ENCODE measurements at regions not wholly inside any gene's neighbourhood (a gene's known extent, or its start where the extent isn't known, plus 50 kb on each side); places are given as distances from the start of the nearest gene placed in this dataset.

DNA sequence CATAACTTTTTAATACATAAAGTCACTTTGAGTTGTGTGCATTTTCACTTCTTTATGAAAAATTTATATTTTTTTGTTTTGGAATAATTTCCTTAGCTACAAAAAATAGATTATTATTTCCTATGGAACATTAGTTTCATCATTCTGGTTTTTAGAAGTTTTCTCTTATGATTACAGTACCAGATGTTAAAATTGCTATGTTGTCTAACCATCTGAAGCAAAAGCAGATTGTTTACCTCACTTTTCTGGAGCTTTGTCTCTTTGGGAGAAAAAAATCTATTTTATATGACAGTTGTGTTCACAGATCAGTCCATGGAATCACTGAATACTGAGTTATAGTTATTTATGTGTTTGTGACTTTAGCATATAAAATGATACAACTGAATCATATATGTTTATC lies 708.9 kb upstream of the RIOK2 start:
- H3K4me1 ChIP-seq (ENCODE audit: insufficient read depth, low read length, poor library complexity, severe bottlenecking): no peaks in the 10 kb centered on the region
- H3K36me3 ChIP-seq (ENCODE audit: insufficient read depth, low read length, poor library complexity, severe bottlenecking): no peaks in the 10 kb centered on the region
- BruUV-seq (replicated peaks): no TSS peak
- no peaks in the 10 kb centered on the region for H3K9me3 ChIP-seq (ENCODE audit: low read depth, low read length, poor library complexity, severe bottlenecking)
- no peak for DNase-seq (ENCODE audit: low spot score)
- ChIA-PET CTCF (no interaction called here), POLR2A (ENCODE audit: low non-redundant PET) (no interaction called here)
- no peak for TF ChIP-seq EZH2 (IDR thresholded peaks at IDR 0.05; ENCODE audit: borderline replicate concordance, low read depth, low read length, poor library complexity, severe bottlenecking)
- no peak for TF ChIP-seq CTCF (conservative IDR thresholded peaks at IDR 0.05; ENCODE audit: low read depth, low read length)
- H3K27ac ChIP-seq (ENCODE audit: low read depth, low read length, poor library complexity, severe bottlenecking): no peak overlapping the region
- intact Hi-C loops (cut with micrococcal nuclease; ENCODE audit: unreplicated experiment): no loop called here
- H3K4me3 ChIP-seq (ENCODE audit: low read depth, low read length, poor library complexity, severe bottlenecking): no peak overlapping the region
- H3K27me3 ChIP-seq (replicated peaks; ENCODE audit: insufficient read depth, low read depth, low read length, poor library complexity): no peaks in the 10 kb centered on the region

DNA sequence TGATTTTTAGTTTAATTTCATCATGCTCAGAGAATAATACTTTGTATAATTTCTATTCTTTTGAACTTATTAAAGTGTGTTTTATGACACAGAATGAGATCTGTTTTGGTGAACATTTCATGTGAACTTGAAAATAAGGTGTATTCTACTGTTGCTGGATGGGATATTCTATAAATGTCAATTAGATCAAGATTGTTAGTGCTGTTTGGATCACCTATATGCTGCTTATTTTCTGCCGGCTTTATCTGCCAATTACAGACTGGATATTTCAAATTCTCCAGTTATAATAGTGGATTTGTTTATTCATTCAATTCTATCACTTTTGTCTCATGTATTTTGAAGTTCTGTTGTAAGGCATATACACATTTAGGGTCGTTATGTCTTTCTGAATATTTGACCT lies 720.7 kb upstream of the RIOK2 start:
- no peak for TF ChIP-seq EZH2 (IDR thresholded peaks at IDR 0.05; ENCODE audit: borderline replicate concordance, low read depth, low read length, poor library complexity, severe bottlenecking)
- TF ChIP-seq CTCF (conservative IDR thresholded peaks at IDR 0.05; ENCODE audit: low read depth, low read length): no peak
- Histone ChIP-seq H3K4me3 (ENCODE audit: low read depth, low read length, poor library complexity, severe bottlenecking) (no peak overlapping the region), H3K9me3 (ENCODE audit: low read depth, low read length, poor library complexity, severe bottlenecking) (no peaks in the 10 kb centered on the region), H3K27me3 (replicated peaks; ENCODE audit: insufficient read depth, low read depth, low read length, poor library complexity) (no peaks in the 10 kb centered on the region), H3K36me3 (ENCODE audit: insufficient read depth, low read length, poor library complexity, severe bottlenecking) (no peaks in the 10 kb centered on the region), H3K27ac (ENCODE audit: low read depth, low read length, poor library complexity, severe bottlenecking) (no peak overlapping the region), H3K4me1 (ENCODE audit: insufficient read depth, low read length, poor library complexity, severe bottlenecking) (no peaks in the 10 kb centered on the region)
- DNase-seq (ENCODE audit: low spot score): no peak
- BruUV-seq (replicated peaks): no TSS peak
- ChIA-PET CTCF (no interaction called here), POLR2A (ENCODE audit: low non-redundant PET) (no interaction called here)
- intact Hi-C loops (cut with micrococcal nuclease; ENCODE audit: unreplicated experiment): no loop called here

DNA sequence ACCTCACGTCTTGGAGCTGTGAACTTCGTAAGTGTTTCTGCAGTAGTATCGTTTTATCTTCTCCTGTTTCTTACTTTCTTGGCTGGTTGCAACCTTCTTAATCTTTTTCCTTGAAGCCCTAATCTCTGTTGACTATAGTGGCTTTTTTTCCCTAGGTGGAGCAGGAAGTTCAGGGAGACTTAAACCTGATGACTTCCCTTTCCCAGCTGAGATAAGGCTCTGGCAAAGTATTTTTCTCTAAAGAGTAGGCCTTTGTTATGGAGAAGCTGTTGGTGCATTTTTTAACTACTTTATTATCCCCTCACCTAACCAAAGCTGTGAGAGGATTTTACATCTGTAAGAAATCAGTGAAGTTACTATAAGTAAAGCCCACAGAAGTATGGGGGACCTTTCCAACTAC lies 723.1 kb upstream of the RIOK2 start:
- ChIA-PET CTCF (no interaction called here), POLR2A (ENCODE audit: low non-redundant PET) (no interaction called here)
- BruUV-seq (replicated peaks): no TSS peak
- Histone ChIP-seq H3K4me3 (ENCODE audit: low read depth, low read length, poor library complexity, severe bottlenecking) (no peak overlapping the region), H3K27me3 (replicated peaks; ENCODE audit: insufficient read depth, low read depth, low read length, poor library complexity) (no peaks in the 10 kb centered on the region), H3K36me3 (ENCODE audit: insufficient read depth, low read length, poor library complexity, severe bottlenecking) (no peaks in the 10 kb centered on the region), H3K9me3 (ENCODE audit: low read depth, low read length, poor library complexity, severe bottlenecking) (no peaks in the 10 kb centered on the region), H3K27ac (ENCODE audit: low read depth, low read length, poor library complexity, severe bottlenecking) (no peak overlapping the region), H3K4me1 (ENCODE audit: insufficient read depth, low read length, poor library complexity, severe bottlenecking) (no peaks in the 10 kb centered on the region)
- TF ChIP-seq EZH2 (IDR thresholded peaks at IDR 0.05; ENCODE audit: borderline replicate concordance, low read depth, low read length, poor library complexity, severe bottlenecking) (no peak), CTCF (conservative IDR thresholded peaks at IDR 0.05; ENCODE audit: low read depth, low read length) (no peak)
- no peak for DNase-seq (ENCODE audit: low spot score)
- intact Hi-C loops (cut with micrococcal nuclease; ENCODE audit: unreplicated experiment): no loop called here
